ENCODE measurements at regions not wholly inside any gene's neighbourhood (a gene's known extent, or its start where the extent isn't known, plus 50 kb on each side); places are given as distances from the start of the nearest gene placed in this dataset.

DNA sequence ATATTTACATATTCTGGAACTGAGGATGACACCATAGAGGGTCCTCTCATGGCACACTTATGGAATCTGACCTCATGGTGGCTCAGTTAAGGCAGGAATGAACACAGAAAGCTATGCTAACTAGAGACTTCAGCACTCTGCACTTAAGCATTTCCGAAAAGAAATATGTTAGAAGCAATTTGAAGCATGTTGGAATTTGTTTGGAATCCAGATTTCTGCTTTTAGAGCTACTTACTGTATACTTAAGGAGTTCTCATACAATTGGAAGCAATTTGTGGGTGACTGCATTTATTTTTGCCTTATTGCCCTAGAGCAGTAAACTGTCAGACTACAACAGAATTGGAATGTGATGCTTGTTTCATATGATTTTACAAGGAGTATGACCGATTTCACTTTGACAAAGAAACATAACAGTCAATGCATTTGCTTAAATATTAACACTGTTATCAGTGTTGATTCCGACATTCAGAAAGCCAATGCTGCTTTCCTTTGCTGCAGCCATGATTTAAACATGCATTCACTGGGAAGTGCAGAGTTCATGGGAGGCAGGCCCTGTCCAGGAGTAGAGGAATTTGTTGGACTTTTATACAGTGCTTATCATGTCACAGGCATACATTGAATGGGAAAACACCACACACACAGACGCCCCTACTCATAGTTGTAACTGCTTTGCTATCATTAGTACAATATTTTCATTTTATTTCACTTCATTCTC lies 244.4 kb downstream of the SAMD5 start:
- DNase-seq (ENCODE audit: extremely low read depth, low read depth): no peak

DNA sequence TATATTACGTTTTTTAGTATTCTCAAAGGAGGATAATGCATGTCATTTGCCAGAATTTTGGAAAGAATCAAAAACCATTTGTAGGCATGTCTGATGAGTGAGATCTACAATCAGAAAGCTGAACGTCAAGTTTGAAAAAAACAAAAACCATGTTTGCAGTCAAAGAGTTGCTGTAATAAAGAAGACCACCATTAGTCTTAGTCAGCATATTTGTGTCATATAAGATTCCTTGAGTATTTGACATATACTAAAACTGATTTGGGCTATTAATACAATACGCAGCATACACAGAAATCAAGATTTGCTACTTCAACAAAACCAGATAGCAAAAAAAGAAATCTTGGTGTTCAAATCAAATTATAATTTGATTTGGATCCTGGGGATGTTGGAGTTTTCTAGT lies 247.5 kb downstream of the SAMD5 start:
- no peak for DNase-seq (ENCODE audit: extremely low read depth, low read depth)

DNA sequence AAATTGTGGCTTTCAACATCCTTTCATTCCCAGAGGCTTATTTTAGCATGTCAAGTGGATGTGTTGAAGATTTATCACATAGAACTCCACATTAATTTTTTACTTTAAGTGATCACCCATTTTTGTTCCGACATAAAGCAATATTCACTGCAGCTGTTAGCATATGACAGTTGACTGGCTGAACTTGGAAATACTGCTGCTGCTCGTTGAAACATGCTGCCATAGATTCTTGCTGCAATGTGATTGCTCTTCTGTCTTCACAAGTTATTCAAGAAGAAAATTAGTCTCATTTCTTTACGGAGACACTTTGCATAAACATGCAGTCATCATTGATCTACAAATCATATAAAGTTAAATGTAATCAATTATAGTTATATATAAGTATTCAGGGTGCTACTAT lies 248.4 kb downstream of the SAMD5 start:
- no peak for DNase-seq (ENCODE audit: extremely low read depth, low read depth)

DNA sequence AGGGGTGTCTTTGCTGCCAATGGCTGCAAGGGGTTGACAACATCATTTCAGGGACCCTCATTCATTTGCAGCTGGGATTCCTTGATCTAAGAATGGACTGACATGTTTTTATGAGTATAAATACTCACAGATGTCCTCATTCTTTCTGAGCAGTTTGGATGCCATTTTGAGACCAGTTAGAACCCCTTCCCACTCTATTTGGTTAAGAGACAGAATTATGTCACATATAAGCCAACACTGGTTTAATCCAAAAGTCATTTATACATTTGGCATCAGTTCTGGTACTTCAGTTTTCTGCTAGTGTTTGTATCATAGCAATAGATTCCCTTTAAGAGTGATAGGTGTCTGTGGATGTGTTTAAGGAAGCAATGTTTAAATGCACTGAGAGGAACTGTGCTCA lies 248.8 kb downstream of the SAMD5 start:
- DNase-seq (ENCODE audit: extremely low read depth, low read depth): no peak

DNA sequence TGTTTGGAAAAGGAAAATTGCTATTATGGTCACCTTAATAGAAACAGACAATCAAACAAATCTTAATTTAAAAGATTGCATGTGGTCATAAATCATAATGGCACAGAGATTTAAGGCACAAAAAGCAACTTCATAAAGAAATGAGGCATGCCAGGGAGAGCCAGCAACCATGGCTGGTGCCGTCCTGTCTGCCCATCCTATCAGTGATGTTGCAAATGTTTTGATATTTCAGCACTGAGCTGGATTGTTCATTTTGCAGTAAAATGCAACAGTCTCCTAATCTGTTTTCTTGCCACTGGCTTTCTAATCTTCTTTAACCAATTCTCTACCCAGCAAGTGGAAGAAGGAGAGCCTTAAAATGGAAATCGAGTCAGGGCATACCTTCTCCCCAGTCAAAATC lies 249.8 kb downstream of the SAMD5 start:
- DNase-seq (ENCODE audit: extremely low read depth, low read depth): no peak

DNA sequence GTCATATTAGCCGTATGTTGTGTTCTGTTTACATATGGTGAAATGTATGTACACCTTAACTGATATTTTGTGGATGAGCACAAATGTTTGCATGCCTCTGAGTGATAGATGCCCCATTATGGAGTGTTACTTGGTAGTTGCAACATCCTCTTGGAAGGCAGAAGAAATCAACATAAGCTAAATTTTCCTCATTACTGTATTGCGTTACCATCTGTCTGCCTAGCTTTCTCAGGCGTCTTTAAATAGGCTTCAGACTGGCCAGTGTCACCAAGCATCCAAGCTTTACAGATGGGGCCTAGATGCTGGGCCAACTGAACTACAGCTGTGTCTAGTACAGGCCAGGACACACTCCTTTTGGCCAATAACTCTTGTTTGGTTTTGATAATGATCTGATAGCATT lies 250.6 kb downstream of the SAMD5 start:
- DNase-seq (ENCODE audit: extremely low read depth, low read depth): peak; percentile 12

DNA sequence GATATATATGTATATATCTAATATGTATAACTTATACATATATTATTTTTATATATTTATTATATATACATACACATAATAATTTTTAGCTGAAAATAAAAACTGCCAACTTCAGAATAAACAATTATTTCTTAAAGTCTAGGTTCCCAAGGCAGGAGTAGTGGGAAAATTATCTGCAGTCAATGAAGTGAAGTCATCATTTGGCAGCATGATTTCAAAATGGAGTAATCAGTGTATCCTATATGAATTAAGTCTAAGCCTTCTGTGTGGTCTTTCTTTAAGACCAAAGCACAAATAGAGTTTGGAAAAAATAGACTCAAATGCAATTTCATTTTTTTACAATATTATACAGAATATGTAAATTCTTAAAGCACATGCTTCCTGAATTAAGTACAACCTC lies 251.0 kb downstream of the SAMD5 start:
- no peak for DNase-seq (ENCODE audit: extremely low read depth, low read depth)

DNA sequence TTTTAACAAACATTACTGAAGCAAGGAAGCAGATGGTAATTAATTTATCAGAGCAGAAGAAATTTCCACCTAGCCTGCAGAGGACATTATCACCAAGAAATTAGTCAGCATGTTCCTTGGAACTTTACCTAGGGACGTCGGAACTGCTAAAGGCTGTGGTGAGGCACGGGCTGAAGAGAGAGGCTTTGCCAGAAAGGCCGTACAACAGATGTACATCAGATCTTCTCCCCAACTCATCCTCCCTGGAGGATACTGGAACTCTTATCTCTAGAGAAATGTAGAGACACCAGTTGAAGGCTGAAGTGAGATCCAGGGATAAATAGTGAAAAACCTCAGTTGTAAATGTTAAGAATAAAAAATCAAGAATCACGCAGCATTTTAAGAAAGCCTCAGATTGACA lies 257.1 kb downstream of the SAMD5 start:
- no peak for DNase-seq (ENCODE audit: extremely low read depth, low read depth)

DNA sequence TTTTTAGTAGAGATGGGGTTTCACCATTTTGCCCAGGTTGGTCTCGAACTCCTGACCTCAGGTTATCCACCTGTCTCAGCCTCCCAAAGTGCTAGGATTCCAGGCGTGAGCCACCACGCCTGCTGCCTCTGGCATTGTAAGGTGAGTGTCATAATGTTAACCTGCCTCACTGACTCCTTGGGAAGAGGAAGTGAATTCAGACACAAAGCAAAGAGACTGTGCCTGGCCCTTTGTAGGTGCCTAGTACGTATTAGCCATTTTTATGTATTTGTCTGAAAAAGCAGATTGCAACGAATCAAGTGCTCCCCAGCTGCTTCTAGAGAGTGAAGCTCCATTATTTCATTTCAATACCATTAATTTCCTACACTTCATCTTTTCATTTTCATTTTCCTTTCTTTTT lies 260.5 kb downstream of the SAMD5 start:
- DNase-seq (ENCODE audit: extremely low read depth, low read depth): no peak

DNA sequence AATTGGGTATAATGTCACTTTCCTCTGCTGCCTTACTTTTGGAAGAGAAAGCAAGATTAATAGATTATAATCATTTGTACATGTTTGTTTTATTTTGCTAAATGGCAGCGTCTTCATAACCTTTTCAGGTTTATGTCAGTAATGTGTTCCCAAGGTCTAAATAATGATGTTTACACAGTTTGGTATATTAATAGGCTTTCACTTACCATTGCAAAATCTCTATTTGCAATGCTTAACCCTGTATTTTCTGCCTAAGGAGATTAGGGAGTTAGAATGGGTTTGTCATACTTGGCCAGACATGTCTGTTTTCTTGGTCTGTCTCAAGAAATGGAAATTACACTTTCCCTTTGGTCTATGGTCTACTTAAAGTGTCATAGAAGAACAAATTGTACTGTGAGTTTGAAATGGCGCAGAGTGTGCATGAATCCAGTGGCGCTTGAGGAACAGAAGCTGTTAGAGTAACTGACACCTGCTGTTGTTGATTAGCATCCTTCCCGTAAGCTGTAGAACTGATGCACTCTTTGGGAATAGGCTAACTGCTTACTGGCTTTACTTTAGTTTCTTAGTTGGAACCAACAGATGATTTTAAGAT lies 261.1 kb downstream of the SAMD5 start:
- no peak for DNase-seq (ENCODE audit: extremely low read depth, low read depth)

DNA sequence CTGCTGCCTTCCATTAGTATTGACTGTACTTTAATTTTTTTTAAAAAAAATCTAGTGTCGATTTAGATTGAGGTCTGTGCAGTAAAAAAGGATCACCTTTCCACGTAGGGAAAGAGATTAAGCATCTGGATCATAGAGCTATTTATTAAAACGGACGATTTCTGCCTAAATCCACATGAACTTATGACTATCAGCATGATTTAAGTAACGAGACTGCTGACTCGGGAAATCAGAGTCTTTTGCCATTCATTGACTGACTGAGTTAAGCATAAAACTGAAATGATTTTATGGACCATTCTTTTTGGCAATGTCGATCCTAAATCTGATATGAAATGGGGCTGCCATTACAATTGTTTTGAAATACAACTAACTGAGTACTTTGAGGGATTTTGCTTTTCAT lies 261.7 kb downstream of the SAMD5 start:
- DNase-seq (ENCODE audit: extremely low read depth, low read depth): no peak

DNA sequence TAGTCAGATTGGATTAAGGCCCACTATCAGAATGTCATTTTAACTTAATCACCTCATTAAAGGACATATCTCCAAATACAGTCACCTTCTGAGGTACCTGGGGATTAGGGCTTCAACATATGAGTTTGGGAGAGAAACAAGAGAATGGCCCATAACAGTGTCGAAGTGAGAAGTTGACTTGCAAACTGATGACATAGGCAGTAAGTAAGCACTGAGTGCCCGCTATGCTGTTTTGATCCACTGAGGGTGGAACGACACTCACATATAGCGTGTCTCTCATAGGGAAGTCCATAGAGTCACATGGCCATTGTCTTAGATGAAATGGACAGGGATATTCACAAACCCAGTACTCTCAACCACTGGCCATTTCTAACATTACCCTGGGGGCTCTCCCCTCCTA lies 264.2 kb downstream of the SAMD5 start:
- DNase-seq (ENCODE audit: extremely low read depth, low read depth): no peak

DNA sequence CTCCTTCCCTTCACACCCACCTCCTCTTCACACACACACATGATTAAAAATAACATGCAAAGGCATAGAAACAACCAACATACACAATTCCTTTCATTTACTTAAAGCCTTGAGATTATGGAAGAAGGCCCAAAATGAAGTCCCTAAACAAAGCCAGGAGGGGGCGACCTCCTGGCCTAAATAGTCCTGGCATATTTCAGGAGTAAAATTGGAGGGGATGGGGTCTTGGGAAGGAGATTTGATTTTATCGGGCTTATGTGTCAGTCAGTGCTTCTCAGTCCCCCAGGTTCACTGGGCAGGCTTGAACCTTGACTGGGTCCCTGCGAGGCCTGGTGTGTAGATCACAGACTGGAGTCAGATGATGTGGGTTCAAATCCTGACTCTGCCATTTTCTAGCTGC lies 266.4 kb downstream of the SAMD5 start:
- no peak for DNase-seq (ENCODE audit: extremely low read depth, low read depth)

DNA sequence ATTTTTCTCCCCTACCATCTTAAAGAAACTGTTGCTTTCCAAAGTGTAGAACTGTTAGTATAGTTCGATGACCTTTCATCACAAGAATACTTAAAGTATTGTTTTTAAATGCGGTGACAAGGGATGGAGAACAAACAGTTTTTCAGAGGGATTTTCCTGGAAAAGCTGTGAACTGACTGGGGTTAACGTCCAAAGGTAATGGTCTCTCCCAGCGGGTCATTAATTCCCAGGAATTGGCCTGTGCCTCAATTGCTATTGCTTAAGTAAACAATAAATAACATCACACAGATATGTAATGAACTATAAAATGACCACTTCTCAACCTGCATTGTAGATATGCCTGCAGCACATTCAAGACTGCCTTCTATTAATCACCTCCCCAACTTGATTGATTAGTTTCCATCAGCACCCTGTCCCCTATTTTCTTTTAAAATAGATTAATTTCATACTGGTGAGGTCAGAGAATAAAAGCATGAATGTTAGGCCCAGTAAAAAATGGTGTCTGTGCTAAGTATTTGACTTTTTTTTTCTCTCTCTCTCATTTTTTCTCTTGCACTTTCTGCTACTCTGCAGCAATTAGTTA lies 268.2 kb downstream of the SAMD5 start:
- no peak for DNase-seq (ENCODE audit: extremely low read depth, low read depth)

DNA sequence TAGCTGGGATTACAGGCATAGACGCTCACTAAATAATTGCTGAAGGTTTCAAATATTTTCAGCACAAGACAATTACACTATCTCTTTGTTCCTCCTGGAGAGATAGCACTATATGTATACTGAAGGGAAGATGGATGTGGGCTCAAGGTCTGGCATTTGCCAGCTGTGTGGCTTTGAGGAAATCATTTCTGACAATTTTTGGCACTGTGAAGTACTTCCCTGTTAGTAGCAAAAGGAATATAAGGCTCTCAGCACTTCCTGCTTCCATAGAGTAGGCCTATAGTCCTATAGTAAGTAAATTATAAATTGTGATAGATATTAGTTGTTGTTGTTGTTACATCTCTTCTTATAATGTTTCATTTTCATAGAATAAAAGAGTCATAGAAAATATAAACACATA lies 271.1 kb downstream of the SAMD5 start:
- no peak for DNase-seq (ENCODE audit: extremely low read depth, low read depth)

DNA sequence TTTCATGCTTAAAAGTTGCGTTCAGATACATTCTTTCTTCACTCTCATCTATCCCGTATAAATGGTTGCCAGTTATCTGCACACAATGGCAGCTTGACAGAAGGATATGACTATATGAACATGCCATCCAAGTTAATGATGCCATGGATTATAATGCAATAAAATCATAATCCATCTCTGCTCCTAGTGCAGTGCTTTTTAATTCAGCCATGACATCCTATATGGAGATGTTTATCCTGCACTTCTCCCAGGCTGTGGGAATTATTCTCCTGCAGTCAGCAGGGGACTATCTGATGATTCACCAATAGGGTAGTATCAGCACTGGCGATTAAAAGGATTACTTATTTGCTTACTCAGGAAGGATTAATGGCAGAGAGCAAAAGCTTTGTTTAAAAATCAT lies 273.8 kb downstream of the SAMD5 start:
- DNase-seq (ENCODE audit: extremely low read depth, low read depth): no peak

DNA sequence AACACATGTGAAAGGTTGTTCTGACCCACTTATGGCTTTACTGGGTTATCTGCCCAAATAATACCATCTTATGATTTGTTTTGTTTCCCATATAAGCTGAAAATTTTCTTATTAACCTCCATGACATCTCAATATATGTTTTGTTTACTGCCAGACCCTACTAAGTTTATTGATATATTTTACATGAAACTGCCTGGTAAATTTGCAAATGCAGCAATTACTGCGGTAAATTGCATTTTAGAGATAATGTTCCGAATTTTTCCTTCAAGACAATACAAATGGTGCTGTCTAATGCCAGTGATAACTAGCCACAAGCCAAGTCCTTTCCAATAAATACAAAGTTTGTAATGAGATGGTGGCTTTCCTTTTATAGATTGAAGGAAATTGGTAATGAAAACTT lies 275.9 kb downstream of the SAMD5 start:
- DNase-seq (ENCODE audit: extremely low read depth, low read depth): no peak

DNA sequence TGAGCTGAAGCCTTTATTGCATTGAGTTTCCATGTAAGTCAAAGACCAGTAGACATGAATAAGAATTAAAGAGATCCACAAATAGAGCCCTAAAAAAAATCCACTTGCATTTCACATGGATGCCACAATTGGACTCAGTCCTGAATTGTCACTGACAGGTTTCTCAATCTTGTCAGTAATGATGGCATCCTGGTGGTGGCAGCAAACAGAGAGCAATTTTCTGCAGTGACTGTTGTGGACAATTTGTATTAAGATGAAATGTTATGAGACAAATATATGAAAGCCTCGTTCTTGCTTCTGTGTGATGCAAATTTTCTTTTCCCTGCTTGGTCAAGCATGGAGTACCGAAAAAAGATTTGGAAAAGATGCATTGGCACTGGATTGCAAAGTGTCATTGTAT lies 278.9 kb downstream of the SAMD5 start:
- no peak for DNase-seq (ENCODE audit: extremely low read depth, low read depth)

DNA sequence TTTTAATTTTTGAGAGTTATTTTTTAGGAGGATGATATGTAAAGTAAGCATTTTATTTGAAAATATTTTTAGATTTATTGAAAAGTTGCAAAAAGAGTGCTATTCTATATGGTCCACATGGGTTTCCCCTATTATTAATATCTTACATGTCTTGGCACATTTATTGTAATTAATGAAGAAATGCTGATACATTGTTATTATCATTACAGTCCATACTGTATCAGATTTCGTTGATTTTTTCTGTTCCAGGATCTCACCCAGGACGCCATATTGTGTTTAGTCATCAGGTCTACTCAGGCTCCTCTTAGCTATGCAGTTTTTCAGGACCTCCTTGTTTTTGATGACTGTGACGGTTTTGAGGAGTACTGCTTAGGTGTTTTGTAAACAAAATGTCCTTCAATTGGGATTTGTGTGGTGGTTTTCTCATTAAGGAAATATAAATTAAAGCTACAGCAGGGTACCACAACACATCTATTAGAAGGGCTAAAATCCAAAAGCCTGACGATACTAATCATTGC lies 281.0 kb downstream of the SAMD5 start:
- no peak for DNase-seq (ENCODE audit: extremely low read depth, low read depth)

DNA sequence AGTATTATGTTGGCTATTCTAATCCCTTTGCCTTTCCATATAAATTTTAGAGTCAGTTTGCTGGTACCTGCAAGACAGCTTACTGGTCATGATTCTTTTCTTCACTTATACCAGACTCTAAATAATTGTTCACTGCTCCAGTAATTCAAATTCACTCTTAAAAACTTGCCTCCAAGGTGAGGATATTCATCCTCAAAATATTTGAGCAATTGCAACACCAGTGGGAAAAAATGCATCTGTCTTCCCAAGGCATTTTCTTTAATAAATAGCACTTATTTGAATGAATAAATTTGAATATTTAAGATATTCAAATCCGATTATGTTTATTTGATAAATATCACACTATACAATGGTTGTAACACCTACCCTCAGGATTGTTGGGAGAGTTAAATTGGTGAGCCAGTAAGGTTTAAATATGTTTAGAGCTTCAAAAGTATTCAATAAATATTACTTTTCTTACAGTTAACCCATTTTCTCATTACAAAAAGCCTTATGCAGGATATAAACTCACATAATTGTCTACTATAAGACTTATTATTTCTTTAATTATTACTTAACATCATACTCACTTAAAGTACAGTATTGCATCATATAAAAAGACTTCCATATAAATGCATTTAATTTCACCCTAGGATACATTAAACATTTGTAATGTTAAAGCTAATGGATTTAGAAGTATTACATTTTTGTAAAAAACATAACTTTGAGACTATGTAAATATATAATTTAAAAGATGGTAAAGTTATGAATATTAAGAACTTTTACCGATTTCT lies 285.6 kb downstream of the SAMD5 start:
- no peak for DNase-seq (ENCODE audit: extremely low read depth, low read depth)

DNA sequence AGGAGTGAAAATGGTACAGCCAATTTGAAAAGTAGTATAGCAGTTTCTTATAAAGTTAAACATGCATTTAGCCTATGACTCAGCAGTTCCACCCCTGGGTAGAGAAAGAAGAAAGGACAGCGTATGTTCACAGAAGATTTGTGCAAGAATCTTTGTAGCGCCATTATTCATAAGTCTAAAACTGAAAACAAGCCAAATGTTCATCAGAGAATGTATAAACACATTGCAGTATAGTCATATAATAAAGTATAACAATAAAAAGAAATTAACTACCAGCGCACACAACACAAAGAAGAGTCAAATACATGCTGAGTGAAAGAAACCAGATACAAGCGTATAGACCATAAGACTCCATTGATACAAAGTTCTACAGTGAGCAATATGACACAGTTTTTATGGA lies 294.0 kb downstream of the SAMD5 start:
- DNase-seq (ENCODE audit: extremely low read depth, low read depth): no peak

DNA sequence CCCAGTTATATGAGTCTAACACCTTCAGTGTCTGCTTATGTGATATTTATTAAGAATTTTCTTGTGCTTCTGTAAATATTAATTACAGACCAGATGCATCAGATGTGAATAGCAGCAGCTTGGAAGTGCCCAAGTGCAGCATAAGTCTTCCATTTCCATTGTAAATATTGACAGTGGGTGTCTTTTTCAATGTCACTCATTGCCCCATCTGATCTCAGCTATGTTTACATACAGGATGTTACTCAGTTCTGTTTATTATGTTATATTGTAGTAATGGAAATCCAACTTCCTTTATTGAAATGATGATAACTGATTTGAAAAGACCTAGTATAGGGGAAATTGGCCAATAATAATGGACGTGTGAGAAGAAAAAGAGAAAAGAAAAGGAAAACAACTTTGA lies 296.7 kb downstream of the SAMD5 start:
- no peak for DNase-seq (ENCODE audit: extremely low read depth, low read depth)
